Duodenal mucosa (tissue), 2 donors: ENCODE measurements at regions not wholly inside any gene's neighbourhood (a gene's known extent, or its start where the extent isn't known, plus 50 kb on each side); places are given as distances from the start of the nearest gene placed in this dataset.
"Not testable (repeated sequence)": the region's sequence is repeated elsewhere in the genome, so short reads cannot be mapped to it uniquely, and the experiment has no call there.

Source experiments
- H3K27ac ChIP-seq: one replicate; pipeline ENCODE4 v1.7.0; 2013; ENCODE audit warnings: low read depth, low read length
- H3K27me3 ChIP-seq, 2 donors: one replicate each; pipeline ENCODE4 v1.7.0; 2013; ENCODE audit warnings: low read length in 2 of 2, control low read depth in 1 of 2; ENCODE audit not compliant: insufficient read depth in 2 of 2, control insufficient read depth in 1 of 2
- H3K36me3 ChIP-seq, 2 donors: one replicate each; pipeline ENCODE4 v1.7.0; 2013; ENCODE audit warnings: low read length in 2 of 2, control low read depth in 1 of 2; ENCODE audit not compliant: insufficient read depth in 2 of 2, control insufficient read depth in 1 of 2
- H3K4me1 ChIP-seq, 2 donors: one replicate each; pipeline ENCODE4 v1.7.0; 2013; ENCODE audit warnings: low read length in 2 of 2, control low read depth in 1 of 2; ENCODE audit not compliant: insufficient read depth in 2 of 2, control insufficient read depth in 1 of 2
- H3K4me3 ChIP-seq, 2 donors: one replicate each; pipeline ENCODE4 v1.7.0; 2013; ENCODE audit warnings: low read length in 2 of 2, low read depth in 1 of 2
- H3K9ac ChIP-seq, 2 donors: one replicate each; pipeline ENCODE4 v1.7.0; 2013; ENCODE audit warnings: low read length in 2 of 2, low read depth in 1 of 2
- H3K9me3 ChIP-seq, 2 donors: one replicate each; pipeline ENCODE4 v1.7.0; 2013; ENCODE audit warnings: low read length in 2 of 2, control low read depth in 1 of 2; ENCODE audit not compliant: control insufficient read depth in 1 of 2

GRCh38 chr5:87645224-87645623, 232.5 kb upstream of the CCNH start:
- H3K9ac ChIP-seq = no peak overlapping the region
- H3K27ac ChIP-seq = no peak overlapping the region
- H3K4me3 ChIP-seq = no peak overlapping the region
- H3K9me3 ChIP-seq = no peaks in the 10 kb centered on the region
- H3K4me1 ChIP-seq = no peaks in the 10 kb centered on the region
- H3K36me3 ChIP-seq = no peaks in the 10 kb centered on the region
- no peaks in the 10 kb centered on the region for H3K27me3 ChIP-seq

- no peaks in the 10 kb centered on the region for H3K9me3 ChIP-seq
- H3K27me3 ChIP-seq = no peaks in the 10 kb centered on the region
- H3K27ac ChIP-seq = no peak overlapping the region
- H3K4me1 ChIP-seq = no peaks in the 10 kb centered on the region
- no peaks in the 10 kb centered on the region for H3K36me3 ChIP-seq
- H3K4me3 ChIP-seq = no peak overlapping the region
- H3K9ac ChIP-seq = no peak overlapping the region
Observed at GRCh38 chr5:87640902-87641301, 228.2 kb upstream of the CCNH start.

- Histone ChIP-seq H3K36me3 (no peaks in the 10 kb centered on the region), H3K9ac (no peak overlapping the region), H3K4me1 (no peaks in the 10 kb centered on the region), H3K27me3 (no peaks in the 10 kb centered on the region), H3K4me3 (no peak overlapping the region), H3K27ac (no peak overlapping the region), H3K9me3 (no peaks in the 10 kb centered on the region)
Observed at GRCh38 chr5:87627363-87627762, 214.6 kb upstream of the CCNH start.

- Histone ChIP-seq H3K36me3 (no peaks in the 10 kb centered on the region), H3K27me3 (no peaks in the 10 kb centered on the region), H3K9ac (no peak overlapping the region), H3K4me1 (no peaks in the 10 kb centered on the region), H3K4me3 (no peak overlapping the region), H3K27ac (no peak overlapping the region), H3K9me3 (no peaks in the 10 kb centered on the region)
Observed at GRCh38 chr5:87608385-87608784, 195.7 kb upstream of the CCNH start.

GRCh38 chr5:87605663-87606062, 192.9 kb upstream of the CCNH start:
- Histone ChIP-seq H3K9me3 (no peaks in the 10 kb centered on the region), H3K27me3 (no peaks in the 10 kb centered on the region), H3K4me3 (no peak overlapping the region), H3K4me1 (no peaks in the 10 kb centered on the region), H3K27ac (no peak overlapping the region), H3K9ac (no peak overlapping the region), H3K36me3 (no peaks in the 10 kb centered on the region)

- Histone ChIP-seq H3K9ac (no peak overlapping the region), H3K27me3 (no peaks in the 10 kb centered on the region), H3K27ac (no peak overlapping the region), H3K36me3 (no peaks in the 10 kb centered on the region), H3K9me3 (no peaks in the 10 kb centered on the region), H3K4me1 (no peaks in the 10 kb centered on the region), H3K4me3 (no peak overlapping the region)
Observed at GRCh38 chr5:87599778-87600177, 187.0 kb upstream of the CCNH start.

- Histone ChIP-seq H3K9ac (no peak overlapping the region), H3K9me3 (no peaks in the 10 kb centered on the region)
Observed at GRCh38 chr5:87598460-87598859, 185.7 kb upstream of the CCNH start.

GRCh38 chr5:87594566-87594965, 181.8 kb upstream of the CCNH start:
- Histone ChIP-seq H3K27ac (no peak overlapping the region), H3K36me3 (no peaks in the 10 kb centered on the region), H3K27me3 (no peaks in the 10 kb centered on the region), H3K4me1 (no peaks in the 10 kb centered on the region), H3K9ac (no peak overlapping the region), H3K9me3 (no peaks in the 10 kb centered on the region), H3K4me3 (no peak overlapping the region)

More at GRCh38 chr5:87598460-87598859, 185.7 kb upstream of the CCNH start:
- Histone ChIP-seq H3K4me1 (no peaks in the 10 kb centered on the region), H3K36me3 (no peaks in the 10 kb centered on the region), H3K4me3 (no peak overlapping the region), H3K27me3 (no peaks in the 10 kb centered on the region), H3K27ac (no peak overlapping the region)

- Histone ChIP-seq H3K9ac (no peak overlapping the region), H3K9me3 (no peaks in the 10 kb centered on the region), H3K4me1 (no peaks in the 10 kb centered on the region), H3K36me3 (no peaks in the 10 kb centered on the region), H3K27me3 (no peaks in the 10 kb centered on the region), H3K27ac (no peak overlapping the region), H3K4me3 (no peak overlapping the region)
Observed at GRCh38 chr5:87589587-87589986, 176.9 kb upstream of the CCNH start.

GRCh38 chr5:87588316-87588715, 175.6 kb upstream of the CCNH start:
- H3K27ac ChIP-seq = no peak overlapping the region
- H3K4me3 ChIP-seq = no peak overlapping the region
- no peak overlapping the region for H3K9ac ChIP-seq
- H3K36me3 ChIP-seq = no peaks in the 10 kb centered on the region
- no peaks in the 10 kb centered on the region for H3K9me3 ChIP-seq
- no peaks in the 10 kb centered on the region for H3K4me1 ChIP-seq
- H3K27me3 ChIP-seq = no peaks in the 10 kb centered on the region

- H3K4me1 ChIP-seq, H3K36me3 ChIP-seq, H3K4me3 ChIP-seq, H3K9me3 ChIP-seq, H3K27ac ChIP-seq, H3K27me3 ChIP-seq, H3K9ac ChIP-seq: not testable (repeated sequence)
Observed at GRCh38 chr5:87583704-87584103, 171.0 kb upstream of the CCNH start.
